GM18867 (cell line): ENCODE measurements at regions not wholly inside any gene's neighbourhood (a gene's known extent, or its start where the extent isn't known, plus 50 kb on each side); places are given as distances from the start of the nearest gene placed in this dataset.

ENCODE experiments used
- ATAC-seq: cut with Tn5 transposase; IDR thresholded peaks from one replicate; pipeline ENCODE4 v1.9.1; 2021; ENCODE audit warnings: mild to moderate bottlenecking, moderate library complexity; ENCODE audit not compliant: unreplicated experiment

DNA sequence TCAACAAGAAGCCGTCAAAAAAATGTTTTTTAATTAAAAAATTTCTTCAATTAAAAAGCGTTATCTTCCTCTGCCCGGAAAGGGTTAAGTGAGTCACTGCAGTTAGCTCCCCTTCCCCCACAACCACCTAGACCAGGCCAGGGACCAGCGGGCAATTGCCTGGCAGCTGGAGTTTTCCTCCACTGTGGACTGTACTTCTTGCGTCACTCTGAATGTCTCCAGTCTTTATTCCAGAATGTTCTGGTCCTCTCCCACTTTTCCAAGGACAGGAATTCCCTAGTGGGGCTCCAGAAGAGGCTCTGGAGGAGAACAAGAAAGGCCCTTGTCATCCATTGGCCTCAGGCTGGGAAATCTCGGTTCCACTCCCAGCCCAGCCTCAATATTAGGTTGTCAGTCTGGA is 114.0 kb downstream of the C9orf50 start:
- no peak for ATAC-seq

- ATAC-seq: no peak
These were observed 114.9 kb downstream of the C9orf50 start for GRCh38 chr9:129506041-129506440.

- no peak for ATAC-seq
These were observed 115.5 kb downstream of the C9orf50 start for GRCh38 chr9:129505270-129505902.

GRCh38 chr9:129504404-129504803 is 116.5 kb downstream of the C9orf50 start:
- ATAC-seq: no peak

DNA sequence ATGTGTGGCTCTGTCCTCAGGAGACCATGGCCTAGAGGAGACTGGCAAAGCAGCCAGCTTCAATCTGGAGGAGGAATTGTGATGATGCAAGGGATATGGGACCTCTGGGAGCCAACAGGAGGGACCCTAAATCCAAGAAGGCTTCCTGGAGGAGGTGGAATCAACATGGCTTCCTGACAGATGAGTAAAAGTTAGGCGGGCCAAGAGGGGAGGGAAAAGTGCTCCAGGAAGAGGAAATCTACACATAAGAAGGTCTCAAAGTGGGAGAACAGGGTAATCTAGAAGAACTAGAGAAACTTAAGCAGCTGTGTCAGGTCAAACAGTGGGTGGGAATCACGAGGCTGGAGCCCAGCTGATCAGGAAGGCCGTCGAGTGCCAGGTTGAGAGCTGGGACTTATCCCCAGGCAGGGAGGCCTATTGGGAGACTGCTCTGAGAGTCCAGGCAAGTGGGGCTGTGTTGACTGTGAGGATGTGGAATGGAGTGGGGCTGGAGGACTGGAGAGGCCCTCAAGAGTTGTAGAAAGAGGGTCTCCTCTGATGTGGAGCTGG is 119.1 kb downstream of the C9orf50 start:
- ATAC-seq: no peak

DNA sequence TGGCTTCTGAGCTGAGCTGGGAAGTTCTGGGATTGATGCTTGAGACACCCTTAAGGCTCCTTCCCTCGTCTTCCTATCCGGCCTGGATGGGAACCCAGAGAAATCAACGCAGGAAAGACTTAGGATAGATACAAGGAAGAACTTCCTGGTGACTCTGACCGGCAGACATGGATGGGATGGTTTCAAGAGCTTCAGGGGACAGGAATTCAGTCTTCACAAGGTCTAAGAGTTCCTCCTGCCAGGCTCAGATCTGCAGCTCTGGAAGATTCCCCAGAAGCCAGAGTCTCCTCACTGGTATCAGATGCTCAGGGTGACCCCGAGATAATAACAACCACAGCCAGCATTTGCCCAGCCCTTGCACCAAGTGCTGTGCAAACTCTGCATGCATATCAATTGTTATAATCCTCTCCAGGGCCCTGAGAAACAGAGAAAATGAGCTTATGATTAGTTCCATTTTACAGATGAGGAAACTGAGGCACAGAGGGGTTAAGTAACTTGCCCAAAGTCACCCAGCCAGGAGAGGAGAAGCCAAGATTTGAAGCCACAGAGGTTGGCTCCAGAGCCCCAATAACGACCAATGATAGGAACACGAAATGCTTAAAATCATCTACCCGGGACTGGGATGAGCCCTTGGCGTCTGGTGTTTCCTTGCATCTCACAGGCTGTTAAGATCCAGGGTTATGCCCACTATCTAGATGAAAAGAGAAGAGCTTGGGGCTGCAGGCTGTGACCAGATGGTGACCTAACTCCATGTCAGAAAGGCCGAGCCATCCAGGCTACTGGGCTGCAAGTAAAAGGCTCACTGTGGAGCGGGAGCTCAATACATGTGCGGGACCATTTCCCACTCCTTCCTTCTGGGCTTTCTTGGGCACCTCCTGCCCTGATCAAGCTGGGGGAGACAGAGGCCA is 119.8 kb downstream of the C9orf50 start:
- ATAC-seq: no peak

DNA sequence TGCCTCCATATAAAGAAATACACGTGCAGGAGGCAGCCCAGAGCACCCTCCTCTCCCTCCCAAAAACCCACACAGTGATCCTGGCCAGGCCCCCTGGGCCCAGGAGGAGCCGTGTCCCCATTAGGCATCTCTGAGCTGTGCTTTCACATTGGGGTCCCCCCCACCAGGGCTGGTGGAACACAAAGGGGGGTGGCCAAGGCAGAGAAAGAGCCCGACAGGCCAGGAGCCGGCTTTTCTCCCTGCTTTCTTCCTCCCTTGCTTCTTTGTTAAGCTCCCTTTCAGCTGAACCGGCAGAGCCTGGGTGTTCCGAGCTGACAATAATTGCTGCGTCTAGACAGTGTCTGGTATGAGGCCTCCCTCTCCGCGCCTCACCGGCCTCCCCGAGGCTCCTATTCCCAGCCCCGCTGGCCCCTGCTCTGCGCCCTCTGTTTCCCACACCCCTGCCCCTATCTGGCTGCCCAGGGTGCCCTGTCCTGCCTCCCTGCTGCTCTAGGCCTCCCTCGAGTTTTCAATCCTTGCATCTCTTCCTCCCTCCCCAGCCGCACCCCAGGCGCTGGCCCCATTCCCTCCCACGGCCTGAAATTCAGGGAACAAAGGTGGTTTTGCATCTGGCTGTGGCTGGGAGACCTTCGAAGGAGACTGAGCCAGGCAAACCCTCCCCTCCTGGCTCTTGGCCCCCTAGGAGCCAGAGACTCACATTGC is 120.6 kb downstream of the C9orf50 start:
- ATAC-seq: no peak

- ATAC-seq: no peak
These were observed 122.2 kb downstream of the C9orf50 start for GRCh38 chr9:129498451-129499384.

GRCh38 chr9:129497813-129498450 is 123.0 kb downstream of the C9orf50 start:
- no peak for ATAC-seq

DNA sequence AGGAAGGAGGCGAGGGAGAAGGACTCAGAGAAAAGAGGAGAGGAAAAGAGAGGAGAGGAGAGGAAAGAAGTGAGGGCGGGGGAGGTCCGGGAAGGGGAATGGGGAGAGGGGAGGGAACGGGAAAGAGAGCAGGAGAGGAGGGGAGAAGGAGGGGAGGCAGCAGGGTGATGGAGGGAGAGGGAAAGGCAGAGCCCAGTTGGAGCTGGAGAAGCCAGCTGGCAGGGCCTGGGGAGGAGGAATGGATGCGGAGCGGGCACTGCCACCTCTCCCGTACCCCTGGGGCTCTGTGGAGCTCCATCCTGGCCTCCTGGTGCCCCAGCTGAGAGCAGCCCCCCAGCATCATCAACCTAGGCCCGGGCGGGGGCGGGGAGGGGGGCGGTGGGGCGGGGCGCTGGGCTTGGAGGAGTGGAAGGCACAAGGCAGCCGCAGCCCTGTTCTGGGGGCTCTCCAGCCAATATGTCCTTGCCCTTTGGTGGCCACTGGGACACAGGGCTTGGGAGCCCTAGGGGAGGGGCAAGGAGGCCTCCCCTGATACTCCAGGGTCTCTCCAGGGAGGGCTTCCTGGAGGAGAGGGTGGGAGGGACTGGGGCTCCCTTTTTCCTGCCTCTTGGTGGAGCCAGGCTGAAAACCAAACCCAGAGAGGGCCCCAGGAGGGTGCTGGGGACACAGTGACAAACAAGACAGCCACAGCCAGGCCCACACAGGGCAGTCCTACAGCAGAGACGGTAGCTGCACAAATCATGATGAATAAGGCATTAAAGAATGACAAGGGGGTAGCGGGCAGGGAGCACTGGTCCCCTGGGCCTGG is 123.7 kb downstream of the C9orf50 start:
- ATAC-seq: no peak

DNA sequence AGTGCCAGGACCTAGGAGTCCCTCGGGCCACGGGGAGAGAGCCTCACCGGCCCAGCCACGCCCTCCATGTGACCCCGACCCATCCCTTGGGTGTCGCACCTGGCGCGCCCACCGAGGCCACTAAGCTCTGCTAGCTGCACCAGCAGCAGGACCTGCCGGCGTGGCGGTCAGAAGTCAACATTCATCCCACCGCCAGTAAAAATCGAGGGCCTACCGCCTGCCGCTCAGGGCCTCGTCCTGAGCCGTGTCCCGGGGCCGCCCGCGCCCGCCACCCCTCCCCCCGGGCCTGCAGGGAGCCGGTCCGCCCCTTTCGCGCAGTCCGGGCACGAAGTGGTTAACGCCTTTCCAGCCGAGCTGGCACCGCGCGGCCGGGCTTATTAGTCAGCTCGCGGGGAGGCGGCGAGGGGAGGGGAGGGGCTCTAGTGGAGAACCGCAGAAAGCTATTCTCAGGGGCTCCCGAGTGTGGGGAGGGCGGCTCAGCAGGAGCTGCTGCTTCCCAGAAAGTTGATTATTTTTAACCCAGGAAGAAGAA is 124.4 kb downstream of the C9orf50 start:
- ATAC-seq: no peak

- no peak for ATAC-seq
These were observed 125.1 kb downstream of the C9orf50 start for GRCh38 chr9:129495620-129496472.

GRCh38 chr9:129494113-129494789 is 126.7 kb downstream of the C9orf50 start:
- ATAC-seq: no peak

DNA sequence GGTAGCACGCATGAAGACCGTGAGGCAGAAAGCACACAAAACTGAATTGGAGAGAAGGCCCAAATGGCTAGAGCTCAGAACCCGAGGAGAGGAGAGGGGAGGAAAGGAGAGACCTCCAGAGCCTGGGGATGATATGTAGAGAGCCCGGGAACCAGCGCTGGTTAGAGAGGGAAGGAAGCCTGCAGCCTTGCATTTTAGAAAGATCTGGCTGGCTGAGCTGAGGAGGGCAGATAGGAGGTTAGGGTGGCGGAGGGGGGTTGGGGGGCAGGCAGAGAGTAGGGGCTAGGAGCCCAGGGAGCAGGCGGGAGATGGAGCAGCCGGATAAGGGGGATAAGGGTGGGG is 127.2 kb downstream of the C9orf50 start:
- no peak for ATAC-seq

GRCh38 chr9:129493002-129493705 is 127.7 kb downstream of the C9orf50 start:
- no peak for ATAC-seq

DNA sequence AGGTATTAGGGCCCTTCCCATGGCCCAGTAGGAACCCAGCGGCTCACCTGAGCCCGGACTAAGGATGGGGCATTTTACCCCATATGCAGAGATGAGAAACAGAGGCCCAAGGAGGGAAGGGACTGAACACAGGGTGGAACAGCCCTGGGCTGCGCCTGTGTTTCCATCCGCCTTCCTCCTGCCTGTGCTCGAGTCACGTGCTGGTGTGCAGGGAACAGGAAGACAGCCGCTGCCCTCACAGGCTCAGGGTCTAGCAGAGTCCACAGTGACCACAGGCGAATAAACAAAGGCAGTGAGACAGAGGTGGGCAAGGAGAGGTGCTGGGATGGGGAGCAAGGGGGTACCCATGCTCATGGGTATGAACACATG is 129.4 kb downstream of the C9orf50 start:
- ATAC-seq: no peak
